ENCODE measurements at regions not wholly inside any gene's neighbourhood (a gene's known extent, or its start where the extent isn't known, plus 50 kb on each side); places are given as distances from the start of the nearest gene placed in this dataset.

- Histone ChIP-seq H3K36me3 (ENCODE audit: control insufficient read depth in 1 of 2, insufficient read depth in 2 of 2, low read length in 2 of 2) (no peaks in the 10 kb centered on the region), H3K9me2 (ENCODE audit: insufficient read depth) (no peaks in the 10 kb centered on the region), H3K27ac (ENCODE audit: low read depth, low read length) (no peak overlapping the region), H3K9ac (ENCODE audit: low read length) (no peak overlapping the region), H3K4me3 (replicated peaks in 1 of 2; ENCODE audit: low read depth in 1 of 2, low read length in 2 of 2) (no peak overlapping the region), H3K9me3 (ENCODE audit: control insufficient read depth in 1 of 2, insufficient read depth in 1 of 2, low read depth in 1 of 2, low read length in 2 of 2) (no peaks in the 10 kb centered on the region; a peak in 1 of 4 replicates), H3K4me1 (ENCODE audit: control insufficient read depth in 1 of 2, insufficient read depth in 2 of 2, low read length in 2 of 2) (no peaks in the 10 kb centered on the region), H3K4me2 (ENCODE audit: low read length) (no peak overlapping the region), H4K20me1 (ENCODE audit: insufficient read depth) (no peaks in the 10 kb centered on the region), H3K79me2 (ENCODE audit: insufficient read depth, low read length) (no peaks in the 10 kb centered on the region), H2AFZ (ENCODE audit: low read depth, low read length, poor library complexity, severe bottlenecking) (no peak overlapping the region), H3K27me3 (ENCODE audit: insufficient read depth, low read length) (no peaks in the 10 kb centered on the region)
- POLR2A ChIA-PET: no interaction called here
- BruUV-seq (replicated peaks): no TSS peak
- RAD21 ChIA-PET (ENCODE audit: low non-redundant PET in 1 of 2, low total read pairs in 2 of 2, uncharacterized antibody in 2 of 2, unreplicated experiment in 2 of 2): no interaction called here
- ATAC-seq (no peak), DNase-seq (ENCODE audit: low read depth, low spot score) (no peak)
- CTCF ChIA-PET: no interaction called here
- intact Hi-C loops (cut with micrococcal nuclease): no loop called here
- no peak for TF ChIP-seq JUND (IDR thresholded peaks at IDR 0.05)
- TF ChIP-seq RAD21 (IDR thresholded peaks at IDR 0.05; ENCODE audit: low read depth): no peak
- no peak for TF ChIP-seq SIN3A (IDR thresholded peaks at IDR 0.05; ENCODE audit: low read depth)
- TF ChIP-seq ZBTB33 (IDR thresholded peaks at IDR 0.05; ENCODE audit: extremely low read depth, insufficient replicate concordance, low read length): no peak
- TF ChIP-seq YY1 (IDR thresholded peaks at IDR 0.05; ENCODE audit: extremely low read depth, insufficient replicate concordance, low read depth, low read length): no peak
- no peak for TF ChIP-seq ZNF274 (IDR thresholded peaks at IDR 0.05; ENCODE audit: low read depth, low read length)
- no peak for TF ChIP-seq MAX (IDR thresholded peaks at IDR 0.05)
- no peak for TF ChIP-seq REST (IDR thresholded peaks at IDR 0.05; ENCODE audit: low read depth)
- no peak for TF ChIP-seq POLR2AphosphoS5 (IDR thresholded peaks at IDR 0.05; ENCODE audit: low read depth, low read length)
These were observed 405.6 kb downstream of the PMP22 start for GRCh38 chr17:14859542-14859941.
